Osteoblast (primary cell): ENCODE measurements at regions not wholly inside any gene's neighbourhood (a gene's known extent, or its start where the extent isn't known, plus 50 kb on each side); places are given as distances from the start of the nearest gene placed in this dataset.
"Not testable (repeated sequence)": the region's sequence is repeated elsewhere in the genome, so short reads cannot be mapped to it uniquely, and the experiment has no call there.

ENCODE experiments used
- DNase-seq: peaks from one replicate; pipeline ENCODE4 v3.0.0; 2011; ENCODE audit warnings: low spot score, mixed read lengths; ENCODE audit not compliant: insufficient read length; ENCODE audit errors: missing footprints
- H2AFZ ChIP-seq: 2 replicates; pipeline ENCODE4 v1.6.0; 2011; ENCODE audit warnings: mild to moderate bottlenecking, low read length
- H3K27ac ChIP-seq: 2 replicates; pipeline ENCODE4 v1.5.1; 2011; ENCODE audit warnings: mild to moderate bottlenecking, low read depth, low read length, moderate library complexity
- H3K27me3 ChIP-seq: 2 replicates; pipeline ENCODE4 v1.6.0; 2012; ENCODE audit warnings: mild to moderate bottlenecking, control low read depth, inconsistent platforms, low read length, moderate library complexity; ENCODE audit not compliant: insufficient read depth
- H3K36me3 ChIP-seq: 2 replicates; pipeline ENCODE4 v1.5.1; 2011; ENCODE audit warnings: mild to moderate bottlenecking, low read length, control low read depth, moderate library complexity; ENCODE audit not compliant: insufficient read depth
- H3K4me1 ChIP-seq: 2 replicates; pipeline ENCODE4 v1.5.1; 2011; ENCODE audit warnings: mild to moderate bottlenecking, low read length, control low read depth, moderate library complexity; ENCODE audit not compliant: insufficient read depth
- H3K4me2 ChIP-seq: 2 replicates; pipeline ENCODE4 v1.6.0; 2011; ENCODE audit warnings: mild to moderate bottlenecking, low read length; ENCODE audit not compliant: insufficient read depth
- H3K4me3 ChIP-seq: fragments of 200-600 bp; sonication (generic); 3 replicates; pipeline ENCODE4 v1.5.1; 2012; ENCODE audit warnings: mild to moderate bottlenecking, low read length, inconsistent platforms; ENCODE audit not compliant: insufficient read depth
- H3K79me2 ChIP-seq: 2 replicates; pipeline ENCODE4 v1.6.0; 2012; ENCODE audit warnings: mild to moderate bottlenecking, low read length, control low read depth, inconsistent platforms; ENCODE audit not compliant: insufficient read depth
- H3K9me3 ChIP-seq: 2 replicates; pipeline ENCODE4 v1.5.1; 2011; ENCODE audit warnings: low read depth, low read length, control low read depth
- H4K20me1 ChIP-seq: 2 replicates; pipeline ENCODE4 v1.6.0; 2012; ENCODE audit warnings: mild to moderate bottlenecking, low read length, control low read depth; ENCODE audit not compliant: insufficient read depth
- CTCF ChIP-seq: IDR thresholded peaks from 2 replicates; pipeline ENCODE4 v1.5.1; 2011; ENCODE audit warnings: mild to moderate bottlenecking, low read depth, low read length, moderate library complexity; ENCODE audit errors: extremely low read depth

DNA sequence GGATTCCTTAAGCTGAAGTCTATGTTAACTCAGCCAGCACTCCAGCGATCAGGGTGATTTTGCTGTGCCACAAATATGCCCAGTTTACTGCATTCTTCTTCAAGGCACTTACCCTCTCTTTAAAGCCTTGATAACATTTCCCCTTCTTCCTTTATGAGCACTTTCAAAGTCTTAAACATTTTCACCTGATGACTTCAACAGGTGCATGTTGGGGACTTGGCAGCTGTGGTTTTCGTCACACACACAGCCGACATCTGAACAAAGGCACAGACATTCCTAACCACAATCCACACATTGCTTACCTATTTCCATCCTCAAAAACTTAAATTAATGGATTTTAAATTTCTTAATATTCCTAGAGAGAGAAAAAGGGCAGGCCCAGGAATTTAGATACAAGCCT lies 331.5 kb downstream of the CRPPA start:
- Histone ChIP-seq H3K4me2 (no peak overlapping the region), H2AFZ (no peak overlapping the region), H3K4me3 (no peak overlapping the region), H3K36me3 (no peaks in the 10 kb centered on the region), H3K79me2 (no peaks in the 10 kb centered on the region), H3K4me1 (no peaks in the 10 kb centered on the region), H4K20me1 (no peaks in the 10 kb centered on the region), H3K27ac (no peak overlapping the region), H3K9me3 (no peaks in the 10 kb centered on the region), H3K27me3 (no peaks in the 10 kb centered on the region)
- TF ChIP-seq CTCF = no peak
- no peak for DNase-seq

GRCh38 chr7:16089191-16089590 lies 332.1 kb downstream of the CRPPA start:
- DNase-seq = no peak
- Histone ChIP-seq H3K36me3 (no peaks in the 10 kb centered on the region), H3K4me3 (no peak overlapping the region), H3K27ac (no peak overlapping the region), H3K27me3 (no peaks in the 10 kb centered on the region), H3K79me2 (no peaks in the 10 kb centered on the region), H4K20me1 (no peaks in the 10 kb centered on the region), H3K4me1 (peaks cover 3% of the 10 kb centered on the region), H3K9me3 (no peaks in the 10 kb centered on the region), H2AFZ (no peak overlapping the region), H3K4me2 (no peak overlapping the region)
- TF ChIP-seq CTCF = no peak

- Histone ChIP-seq H3K4me2 (no peak overlapping the region), H3K36me3 (no peaks in the 10 kb centered on the region), H3K79me2 (no peaks in the 10 kb centered on the region), H3K27me3 (no peaks in the 10 kb centered on the region), H3K4me1 (peaks cover 3% of the 10 kb centered on the region), H4K20me1 (no peaks in the 10 kb centered on the region), H3K9me3 (no peaks in the 10 kb centered on the region), H2AFZ (no peak overlapping the region), H3K27ac (no peak overlapping the region), H3K4me3 (no peak overlapping the region)
- peak; percentile 53 for DNase-seq
- TF ChIP-seq CTCF = no peak
Measured at GRCh38 chr7:16086743-16087142, 334.6 kb downstream of the CRPPA start.

DNA sequence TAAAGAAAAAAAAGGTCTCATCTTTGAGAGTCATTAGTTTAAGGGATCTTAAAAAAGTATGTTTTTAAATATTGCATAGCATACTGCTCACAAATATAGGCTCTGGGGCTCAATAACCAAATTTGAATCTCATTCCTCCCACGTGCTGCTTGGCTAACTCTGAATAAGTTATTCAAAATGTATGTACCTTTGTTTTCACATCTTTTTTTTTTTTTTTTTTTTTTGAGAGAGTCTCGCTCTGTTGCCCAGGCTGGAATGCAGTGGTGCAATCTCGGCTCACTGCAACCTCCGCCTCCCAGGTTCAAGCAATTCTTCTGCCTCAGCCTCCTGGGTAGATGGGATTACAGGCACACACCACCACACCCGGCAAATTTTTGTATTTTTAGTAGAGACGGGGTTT lies 335.6 kb downstream of the CRPPA start:
- not testable (repeated sequence) for H3K27me3 ChIP-seq, H3K4me2 ChIP-seq, DNase-seq, H3K36me3 ChIP-seq, H3K4me1 ChIP-seq, H3K4me3 ChIP-seq, H2AFZ ChIP-seq, H3K27ac ChIP-seq, H4K20me1 ChIP-seq, H3K9me3 ChIP-seq, H3K79me2 ChIP-seq

DNA sequence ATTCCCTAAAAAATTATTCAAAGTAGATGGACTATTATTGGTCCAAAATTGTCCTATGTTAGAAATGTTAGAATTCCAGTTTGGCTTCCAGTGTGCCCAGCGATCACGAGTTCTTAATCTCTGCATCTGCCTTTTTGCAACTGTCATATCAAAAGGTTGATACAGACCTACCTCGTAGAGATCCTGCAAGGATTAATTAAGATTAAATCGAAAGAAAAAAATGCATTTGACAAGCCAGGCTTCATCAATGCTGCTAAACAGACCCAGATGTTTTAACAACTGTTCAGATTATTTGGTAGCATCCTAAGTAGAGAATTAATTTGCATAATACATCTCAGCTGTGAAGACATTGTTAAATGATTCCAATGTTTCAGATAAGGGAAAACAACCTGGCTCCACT lies 336.5 kb downstream of the CRPPA start:
- Histone ChIP-seq H3K27ac (no peak overlapping the region), H3K4me2 (no peak overlapping the region)

More for the DNA sequence above, 336.5 kb downstream of the CRPPA start:
- no peaks in the 10 kb centered on the region for H3K9me3 ChIP-seq
- H4K20me1 ChIP-seq = no peaks in the 10 kb centered on the region
- H3K79me2 ChIP-seq = no peaks in the 10 kb centered on the region
- no peak for TF ChIP-seq CTCF
- DNase-seq = no peak
- H2AFZ ChIP-seq = no peak overlapping the region
- H3K4me1 ChIP-seq = peaks cover 3% of the 10 kb centered on the region
- no peak overlapping the region for H3K4me3 ChIP-seq
- no peaks in the 10 kb centered on the region for H3K27me3 ChIP-seq
- H3K36me3 ChIP-seq = no peaks in the 10 kb centered on the region
